NCI-H2029 (cell line): ENCODE measurements at regions not wholly inside any gene's neighbourhood (a gene's known extent, or its start where the extent isn't known, plus 50 kb on each side); places are given as distances from the start of the nearest gene placed in this dataset.
A peak's percentile ranks its signal among the peaks of the same experiment; 100 is the strongest.

Experiments
- DNase-seq: peaks from one replicate; lab custom pipeline; 2025; lab: John Stamatoyannopoulos, UW

- no peak for DNase-seq
Observed at GRCh38 chr7:128145191-128145590, 95.9 kb upstream of the LEP start.

GRCh38 chr7:128146052-128146451, 95.0 kb upstream of the LEP start:
- no peak for DNase-seq

DNA sequence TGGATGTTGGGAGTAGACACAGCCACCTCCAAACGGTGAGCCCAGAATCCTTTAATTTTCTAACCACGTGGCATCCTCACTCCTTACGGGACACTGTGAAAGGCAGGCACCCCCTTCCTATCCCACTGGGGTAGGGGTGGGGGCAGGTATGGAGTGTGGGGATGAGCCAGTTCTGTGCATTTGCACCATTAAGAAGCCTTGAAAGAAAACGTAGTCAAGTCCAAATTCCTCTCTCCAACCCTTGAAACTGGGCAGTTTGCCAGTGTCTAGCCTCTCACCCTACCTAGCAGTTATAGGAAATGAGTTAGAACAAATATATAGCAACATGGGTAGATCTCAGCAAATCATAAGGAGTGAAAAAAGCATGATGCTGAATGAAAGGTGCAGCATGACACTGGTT, 92.4 kb upstream of the LEP start:
- peak; percentile 30 for DNase-seq

DNA sequence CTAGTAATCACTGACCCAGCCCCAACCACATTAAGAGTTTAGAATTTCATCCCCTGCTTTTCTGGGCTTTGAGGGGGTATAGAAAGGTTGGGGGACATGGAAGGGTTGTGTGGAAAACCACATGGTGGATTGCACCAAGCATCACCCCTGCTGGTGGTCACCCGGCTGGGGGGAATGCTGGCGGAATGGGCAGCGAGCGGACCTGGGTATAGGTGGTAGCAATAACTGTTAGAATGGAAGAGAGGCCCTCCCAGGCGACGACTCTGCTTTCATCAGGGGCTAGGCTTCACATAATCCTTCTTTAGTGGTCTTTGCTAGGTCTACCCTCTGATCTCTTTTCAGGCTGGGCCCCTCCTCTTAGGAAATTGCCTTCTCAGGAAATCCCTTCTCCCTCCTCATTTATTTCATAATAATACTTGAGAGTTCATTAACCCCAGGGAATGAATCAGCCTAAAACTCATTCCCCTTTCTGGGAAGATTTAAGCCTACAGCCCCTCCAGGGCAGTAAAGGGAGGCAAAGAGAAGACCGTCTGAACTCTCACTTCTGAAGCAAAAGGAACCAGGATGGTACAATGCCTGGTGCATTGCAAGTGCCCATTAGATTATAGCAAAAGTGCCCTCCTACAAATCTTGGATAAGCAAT, 90.7 kb upstream of the LEP start:
- DNase-seq: no peak

- DNase-seq: no peak
Observed at GRCh38 chr7:128151635-128152034, 89.4 kb upstream of the LEP start.

- DNase-seq: no peak
Observed at GRCh38 chr7:128152721-128153120, 88.4 kb upstream of the LEP start.

- DNase-seq: no peak
Observed at GRCh38 chr7:128153436-128153835, 87.6 kb upstream of the LEP start.

- DNase-seq: no peak
Observed at GRCh38 chr7:128154504-128154903, 86.6 kb upstream of the LEP start.

- no peak for DNase-seq
Observed at GRCh38 chr7:128155100-128155740, 85.9 kb upstream of the LEP start.

GRCh38 chr7:128157906-128158305, 83.2 kb upstream of the LEP start:
- DNase-seq: no peak

DNA sequence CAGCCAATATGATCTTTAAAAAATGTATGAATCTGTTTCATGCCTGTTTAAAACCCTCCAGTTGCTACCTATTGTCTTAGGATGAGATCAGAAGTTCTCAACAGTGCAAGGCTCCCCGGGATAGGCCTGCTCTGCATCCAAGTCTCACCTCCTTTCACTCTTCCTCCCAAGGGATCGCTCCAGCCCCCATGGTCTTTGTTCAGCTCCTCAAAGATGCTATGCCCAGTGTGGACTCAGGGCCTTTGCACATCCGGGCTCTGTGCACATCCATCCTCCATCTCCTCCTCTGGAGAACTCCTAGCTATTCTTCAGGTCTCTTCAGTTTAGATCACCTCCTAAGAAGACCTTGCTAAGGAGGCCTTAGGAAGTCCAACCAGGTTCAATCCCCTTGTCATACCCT, 82.7 kb upstream of the LEP start:
- no peak for DNase-seq

DNA sequence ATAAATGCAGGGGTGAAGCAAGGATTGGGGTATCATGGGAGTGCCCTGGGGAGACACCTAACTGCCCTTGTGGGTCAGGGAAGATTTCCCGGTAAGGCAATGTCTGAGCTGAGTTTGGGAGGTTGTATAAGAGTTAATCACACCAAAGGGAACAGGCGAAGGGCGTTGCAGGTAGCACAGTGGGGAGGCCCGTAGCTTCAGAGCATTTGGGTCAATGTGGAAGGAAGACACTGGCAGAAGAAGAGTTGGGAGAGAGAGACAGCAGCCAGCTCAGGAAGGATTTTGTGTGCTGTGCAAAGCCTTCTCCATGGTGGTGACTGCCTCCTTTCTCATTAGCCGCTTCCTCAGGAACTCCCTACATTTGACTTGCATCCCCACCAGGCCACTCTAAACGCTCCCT, 80.8 kb upstream of the LEP start:
- DNase-seq: no peak

GRCh38 chr7:128161466-128162125, 79.5 kb upstream of the LEP start:
- no peak for DNase-seq

DNA sequence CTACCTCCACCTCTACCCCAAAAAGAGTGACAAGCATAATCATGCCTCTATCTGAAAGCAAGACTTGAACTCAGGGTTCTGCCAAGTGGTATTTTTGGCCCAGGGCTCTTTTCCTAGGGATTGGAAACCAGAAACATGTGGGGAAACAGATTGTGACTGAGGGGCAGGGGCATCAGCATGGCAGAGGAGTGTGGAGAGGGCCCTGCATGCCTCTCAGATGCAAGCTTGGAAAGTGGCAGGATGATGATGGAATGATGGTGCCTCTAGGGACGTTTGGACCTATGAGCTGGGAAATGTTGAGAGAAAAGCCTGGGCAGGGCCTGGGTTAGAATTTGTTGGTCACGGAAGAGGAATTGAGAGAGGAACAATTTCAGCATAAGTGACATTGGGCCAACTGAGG, 78.4 kb upstream of the LEP start:
- no peak for DNase-seq

GRCh38 chr7:128163473-128163872, 77.6 kb upstream of the LEP start:
- no peak for DNase-seq

DNA sequence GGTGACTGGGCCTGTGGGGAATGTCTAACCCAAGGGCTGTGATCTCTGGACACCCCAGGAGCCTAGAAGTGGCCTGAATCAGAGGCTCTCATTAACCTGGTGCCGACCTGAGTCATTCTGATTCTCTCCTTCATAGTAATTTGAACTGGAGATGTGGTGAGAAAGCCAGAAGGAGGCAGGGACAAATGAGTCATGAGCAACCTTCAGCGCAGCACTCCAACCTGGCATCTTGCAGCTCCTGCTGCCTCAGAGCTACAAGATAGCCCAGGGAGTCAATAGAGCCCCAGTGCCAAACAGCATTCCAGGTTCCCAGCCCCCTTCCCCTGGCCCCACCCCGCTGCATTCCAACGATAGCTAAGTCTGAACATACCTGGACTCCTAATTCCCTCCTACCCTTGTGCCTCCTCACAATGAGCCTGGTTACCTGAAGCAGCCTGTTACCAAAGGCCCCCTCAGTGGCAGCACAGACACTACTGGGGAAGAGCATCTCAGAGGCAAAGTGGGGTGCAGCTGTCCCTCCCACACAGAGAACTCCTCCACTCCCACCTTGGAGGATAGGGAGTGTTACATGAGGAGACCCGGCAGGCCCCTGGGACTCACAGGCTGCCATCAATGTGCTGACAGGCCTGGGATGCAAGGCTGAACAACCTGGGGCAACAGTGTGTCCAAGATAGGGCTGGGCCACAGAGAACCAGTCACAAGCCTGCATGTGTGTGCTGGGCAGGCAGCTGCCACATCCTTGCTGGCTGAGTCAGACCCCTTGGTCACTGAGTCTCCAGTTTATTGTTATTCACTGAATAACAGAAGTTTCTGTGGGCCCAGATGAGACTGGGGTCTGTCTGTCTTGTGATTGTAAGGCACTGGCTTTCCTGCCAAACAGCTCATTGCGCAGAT, 76.8 kb upstream of the LEP start:
- no peak for DNase-seq

DNA sequence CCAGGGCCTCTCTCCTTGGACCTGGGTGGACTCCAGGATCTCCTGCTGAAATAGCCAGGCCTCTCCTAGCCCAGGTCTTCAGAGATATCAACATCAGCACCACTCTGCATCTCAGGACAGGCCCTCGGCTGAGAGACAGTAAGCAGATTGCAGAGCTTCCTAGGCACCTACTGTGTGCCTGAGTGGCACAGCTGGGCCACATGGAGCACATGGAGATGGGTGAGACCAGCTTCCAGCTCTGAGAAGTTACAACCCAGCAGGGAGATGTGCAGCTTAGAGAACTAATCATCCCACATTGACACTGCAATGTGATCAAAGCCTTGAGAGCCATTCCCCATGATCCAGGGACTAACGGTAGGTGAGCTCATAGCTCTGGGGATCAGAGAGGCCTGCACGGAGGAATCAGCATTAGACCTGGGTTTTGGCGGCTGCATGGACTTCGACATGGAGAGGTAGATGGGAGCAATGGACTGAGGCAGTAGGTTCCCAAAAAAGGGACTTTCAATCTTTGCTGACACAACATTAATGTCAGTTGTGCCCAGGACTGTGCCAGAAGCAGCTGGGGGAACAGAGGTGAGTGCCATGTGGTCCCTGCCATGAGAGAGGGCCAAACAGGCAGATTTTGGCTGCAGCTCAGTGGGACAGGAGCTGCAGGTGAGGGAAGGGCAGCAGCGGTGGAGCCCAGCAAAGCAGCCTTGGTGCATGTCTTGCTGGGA, 76.0 kb upstream of the LEP start:
- DNase-seq: no peak

DNA sequence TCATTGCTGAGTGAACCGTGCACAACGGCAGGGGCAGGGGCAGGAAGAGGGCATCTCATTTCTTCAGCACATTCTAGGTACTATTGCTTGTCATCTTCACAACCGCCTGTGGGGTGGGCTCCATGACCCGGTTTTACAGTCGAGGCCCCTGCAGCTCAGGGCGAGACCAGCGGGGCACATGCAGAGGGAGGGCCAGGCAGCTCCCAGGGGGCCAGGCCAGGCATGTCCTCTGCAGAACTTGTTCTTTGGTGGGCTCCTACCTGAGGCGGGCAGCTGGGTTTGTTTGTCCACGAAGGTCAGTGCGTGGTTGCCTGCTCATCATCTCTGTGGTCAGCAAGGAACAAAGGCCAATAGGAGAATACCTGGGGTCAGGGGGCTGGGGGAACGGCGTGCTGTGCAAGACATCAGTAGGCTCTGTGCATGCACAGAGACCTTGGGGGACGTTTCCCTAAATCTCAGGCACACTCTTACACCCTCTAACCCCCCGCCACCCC, 75.1 kb upstream of the LEP start:
- DNase-seq: no peak

DNA sequence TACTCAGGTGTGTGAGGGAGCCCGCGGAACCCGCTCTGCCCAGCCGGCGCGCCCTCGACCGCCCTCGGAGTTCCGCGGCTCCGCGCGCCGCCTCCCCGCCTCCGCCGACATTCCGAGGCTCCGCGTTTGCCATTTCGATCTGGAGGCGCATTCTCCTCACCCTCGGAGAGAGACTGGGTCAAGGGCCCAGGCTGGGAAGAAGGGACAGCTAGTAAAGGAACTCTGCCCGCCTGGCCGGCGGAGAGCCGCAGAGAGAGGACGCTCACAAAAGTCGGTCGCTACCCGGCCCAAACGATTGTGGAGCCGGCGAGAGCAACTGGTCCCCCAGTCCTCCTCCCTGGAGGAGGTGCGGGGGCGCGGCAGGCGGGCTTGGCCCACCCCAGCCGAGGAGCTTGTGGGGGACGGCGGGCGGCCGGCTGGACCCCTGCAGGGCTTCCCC, 74.5 kb upstream of the LEP start:
- DNase-seq: no peak

DNA sequence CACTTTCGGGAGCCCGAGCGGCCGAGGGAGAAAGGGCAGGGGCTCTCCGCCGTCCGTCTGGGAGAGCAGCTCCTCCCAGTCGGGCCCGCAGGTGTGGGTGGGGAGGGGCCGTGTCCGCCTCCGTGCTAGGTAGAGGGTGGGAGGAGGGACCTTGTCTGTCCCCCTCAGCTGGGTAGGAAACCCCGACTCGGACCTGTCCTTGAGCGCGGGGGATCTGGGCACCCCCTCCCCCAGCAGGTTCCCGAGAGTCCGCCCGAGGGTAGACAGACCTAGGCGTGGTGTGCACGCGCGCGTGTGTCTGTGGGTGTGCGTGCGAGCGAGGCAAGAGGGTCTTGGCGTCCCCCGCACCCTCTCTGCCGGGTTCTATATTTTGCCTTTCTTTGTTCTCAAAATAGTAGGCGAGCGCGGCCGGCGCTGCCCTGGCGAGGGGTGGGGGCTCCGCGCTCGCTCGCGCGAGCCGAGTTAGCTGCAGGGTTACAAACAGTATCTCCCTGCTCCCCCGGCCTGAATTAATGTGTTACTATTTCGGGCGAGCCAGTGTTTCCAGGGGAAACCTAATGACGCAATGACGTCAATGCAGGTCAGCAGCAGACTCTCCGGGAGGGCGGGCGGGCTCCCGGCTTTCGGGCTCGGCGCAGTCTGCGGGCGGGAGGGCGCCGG, 73.9 kb upstream of the LEP start:
- DNase-seq: peak; percentile 46
